Caco-2 (cell line): ENCODE measurements at regions not wholly inside any gene's neighbourhood (a gene's known extent, or its start where the extent isn't known, plus 50 kb on each side); places are given as distances from the start of the nearest gene placed in this dataset.

ENCODE experiments used
- BruUV-seq: library from RNA; stranded (reverse); fragments of 400-500 nt; replicated peaks from 2 replicates; lab custom pipeline; 2021; lab: Mats Ljungman, UMichigan
- CTCF ChIA-PET: fragments of 300-600 bp; sonication (Branson Sonifier 250); formaldehyde crosslinking; loops from one replicate; lab custom pipeline; 2022; ENCODE audit warnings: antibody characterized with exemption; lab: Charles Lee
- POLR2A ChIA-PET: fragments of 300-600 bp; sonication (Branson Sonifier 250); formaldehyde crosslinking; loops from one replicate; lab custom pipeline; 2022; ENCODE audit warnings: antibody characterized with exemption; lab: Charles Lee
- DNase-seq, 2 experiments: peaks; one replicate each; pipeline versions ENCODE4 v3.0.0 to v3.0.0-alpha.2; 2020 to 2022
- H3K27me3 ChIP-seq: replicated peaks from 2 replicates; pipeline ENCODE4 v1.6.0; 2011; ENCODE audit warnings: low read length; ENCODE audit not compliant: control insufficient read depth, insufficient read depth
- H3K36me3 ChIP-seq: 2 replicates; pipeline ENCODE4 v1.5.1; 2011; ENCODE audit warnings: low read length; ENCODE audit not compliant: control insufficient read depth, insufficient read depth
- H3K4me1 ChIP-seq: fragments of 250-450 bp; sonication (Bioruptor Pico); 2 replicates; pipeline ENCODE4 v1.5.1; 2020; ENCODE audit warnings: mild to moderate bottlenecking
- H3K4me3 ChIP-seq: 2 replicates; pipeline ENCODE4 v1.5.1; 2011; ENCODE audit warnings: low read depth, mild to moderate bottlenecking, control low read depth, low read length
- H3K9me3 ChIP-seq: fragments of 250-450 bp; sonication (Bioruptor Pico); 2 replicates; pipeline ENCODE4 v1.5.1; 2020; ENCODE audit warnings: mild to moderate bottlenecking, moderate library complexity
- H3K27ac Mint-ChIP-seq: one replicate; pipeline ENCODE4 v1.8.0; 2022; ENCODE audit warnings: mixed read lengths; ENCODE audit not compliant: unreplicated experiment
- H3K27me3 Mint-ChIP-seq: one replicate; pipeline ENCODE4 v1.8.0; 2022; ENCODE audit warnings: mixed read lengths; ENCODE audit not compliant: insufficient read depth, unreplicated experiment
- H3K36me3 Mint-ChIP-seq: one replicate; pipeline ENCODE4 v1.8.0; 2022; ENCODE audit warnings: mild to moderate bottlenecking, mixed read lengths; ENCODE audit not compliant: insufficient read depth, unreplicated experiment
- H3K4me1 Mint-ChIP-seq: one replicate; pipeline ENCODE4 v1.8.0; 2022; ENCODE audit warnings: low read depth, mixed read lengths; ENCODE audit not compliant: unreplicated experiment
- H3K4me3 Mint-ChIP-seq: one replicate; pipeline ENCODE4 v1.8.0; 2022; ENCODE audit warnings: mild to moderate bottlenecking, moderate library complexity, mixed read lengths; ENCODE audit not compliant: unreplicated experiment
- H3K9me3 Mint-ChIP-seq: one replicate; pipeline ENCODE4 v1.8.0; 2022; ENCODE audit warnings: mixed read lengths; ENCODE audit not compliant: unreplicated experiment
- CTCF ChIP-seq, 2 experiments: fragments of 200-600 bp in 1 of 2; IDR thresholded peaks; 1 replicate in 1 of 2; 2 replicates in 1 of 2; pipeline versions ENCODE4 v1.5.1 to v1.8.0; 2011 to 2022; ENCODE audit warnings: antibody characterized with exemption in 1 of 2, control low read depth in 1 of 2, inconsistent platforms in 1 of 2, low read depth in 1 of 2, low read length in 1 of 2, mild to moderate bottlenecking in 1 of 2, moderate library complexity in 1 of 2; ENCODE audit not compliant: insufficient read depth in 1 of 2, severe bottlenecking in 1 of 2, unreplicated experiment in 1 of 2
- intact Hi-C: fragments of 100-400 bp; cut with micrococcal nuclease; formaldehyde crosslinking; loops from one replicate; pipeline ENCODE4 v1.10.0; 2022; ENCODE audit not compliant: unreplicated experiment

- no TSS peak for BruUV-seq
- intact Hi-C loops: no loop called here
- Mint-ChIP-seq H3K4me1 (no peaks in the 10 kb centered on the region), H3K27me3 (peaks cover 4% of the 10 kb centered on the region), H3K4me3 (no peak overlapping the region), H3K27ac (no peak overlapping the region), H3K36me3 (no peaks in the 10 kb centered on the region), H3K9me3 (peaks cover 18% of the 10 kb centered on the region)
- Histone ChIP-seq H3K9me3 (peaks cover 4% of the 10 kb centered on the region; the same call in 1 of the 2 replicates), H3K27me3 (no peaks in the 10 kb centered on the region), H3K4me3 (no peak overlapping the region), H3K4me1 (no peaks in the 10 kb centered on the region), H3K36me3 (no peaks in the 10 kb centered on the region)
- no peak for TF ChIP-seq CTCF (IDR thresholded peaks at IDR 0.05; ENCODE audit: insufficient read depth in 1 of 2, low read depth in 1 of 2, low read length in 1 of 2, severe bottlenecking in 1 of 2, unreplicated experiment in 1 of 2)
- ChIA-PET POLR2A (no interaction called here), CTCF (no interaction called here)
- no peak for DNase-seq
Observed at GRCh38 chr7:23981314-23981713, 271.3 kb downstream of the STK31 start.

GRCh38 chr7:23981758-23982157, 271.7 kb downstream of the STK31 start:
- Histone ChIP-seq H3K9me3 (peaks cover 4% of the 10 kb centered on the region; the same call in 1 of the 2 replicates), H3K4me1 (no peaks in the 10 kb centered on the region), H3K27me3 (no peaks in the 10 kb centered on the region), H3K36me3 (no peaks in the 10 kb centered on the region), H3K4me3 (no peak overlapping the region)
- ChIA-PET CTCF (no interaction called here), POLR2A (no interaction called here)
- no peak overlapping the region for H3K4me3 Mint-ChIP-seq
- TF ChIP-seq CTCF (IDR thresholded peaks at IDR 0.05; ENCODE audit: insufficient read depth in 1 of 2, low read depth in 1 of 2, low read length in 1 of 2, severe bottlenecking in 1 of 2, unreplicated experiment in 1 of 2): no peak
- intact Hi-C loops: no loop called here
- no TSS peak for BruUV-seq
- H3K4me1 Mint-ChIP-seq: no peaks in the 10 kb centered on the region
- H3K27me3 Mint-ChIP-seq: no peaks in the 10 kb centered on the region
- H3K27ac Mint-ChIP-seq: no peak overlapping the region
- H3K36me3 Mint-ChIP-seq: no peaks in the 10 kb centered on the region
- peaks cover 14% of the 10 kb centered on the region for H3K9me3 Mint-ChIP-seq
- no peak for DNase-seq

- Histone ChIP-seq H3K9me3 (no peaks in the 10 kb centered on the region), H3K27me3 (no peaks in the 10 kb centered on the region), H3K4me1 (no peaks in the 10 kb centered on the region), H3K4me3 (no peak overlapping the region), H3K36me3 (no peaks in the 10 kb centered on the region)
- no peak overlapping the region for H3K27ac Mint-ChIP-seq
- H3K9me3 Mint-ChIP-seq: peaks cover 10% of the 10 kb centered on the region
- no peaks in the 10 kb centered on the region for H3K4me1 Mint-ChIP-seq
- TF ChIP-seq CTCF (IDR thresholded peaks at IDR 0.05; ENCODE audit: insufficient read depth in 1 of 2, low read depth in 1 of 2, low read length in 1 of 2, severe bottlenecking in 1 of 2, unreplicated experiment in 1 of 2): no peak
- no peak for DNase-seq
- ChIA-PET POLR2A (no interaction called here), CTCF (no interaction called here)
- no peaks in the 10 kb centered on the region for H3K36me3 Mint-ChIP-seq
- peaks cover 3% of the 10 kb centered on the region for H3K27me3 Mint-ChIP-seq
- intact Hi-C loops: no loop called here
- no peak overlapping the region for H3K4me3 Mint-ChIP-seq
- BruUV-seq: no TSS peak
Observed at GRCh38 chr7:24005517-24005916, 278.5 kb upstream of the NPY start.
